ENCODE measurements at regions not wholly inside any gene's neighbourhood (a gene's known extent, or its start where the extent isn't known, plus 50 kb on each side); places are given as distances from the start of the nearest gene placed in this dataset.

DNA sequence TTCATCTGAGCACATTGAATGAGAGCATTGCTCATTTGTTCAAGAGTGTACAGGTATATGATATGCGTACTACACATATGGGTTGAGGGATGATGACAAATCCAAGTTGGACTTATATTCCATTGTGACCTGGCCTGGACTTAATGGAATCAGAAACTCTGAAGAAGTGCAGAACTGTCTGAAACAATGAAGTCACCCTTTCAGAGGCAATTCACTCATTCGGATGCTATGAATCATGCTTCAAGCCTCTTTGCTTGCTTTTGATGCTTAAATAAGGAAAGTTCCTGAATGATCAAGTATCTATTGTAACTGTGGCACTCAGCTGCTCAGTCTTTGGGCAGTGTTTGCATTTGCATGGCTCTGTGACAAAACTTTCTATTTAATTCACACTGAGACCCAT lies 93.4 kb downstream of the ZNF365 start (continued):
- TF ChIP-seq, protein P1, sequence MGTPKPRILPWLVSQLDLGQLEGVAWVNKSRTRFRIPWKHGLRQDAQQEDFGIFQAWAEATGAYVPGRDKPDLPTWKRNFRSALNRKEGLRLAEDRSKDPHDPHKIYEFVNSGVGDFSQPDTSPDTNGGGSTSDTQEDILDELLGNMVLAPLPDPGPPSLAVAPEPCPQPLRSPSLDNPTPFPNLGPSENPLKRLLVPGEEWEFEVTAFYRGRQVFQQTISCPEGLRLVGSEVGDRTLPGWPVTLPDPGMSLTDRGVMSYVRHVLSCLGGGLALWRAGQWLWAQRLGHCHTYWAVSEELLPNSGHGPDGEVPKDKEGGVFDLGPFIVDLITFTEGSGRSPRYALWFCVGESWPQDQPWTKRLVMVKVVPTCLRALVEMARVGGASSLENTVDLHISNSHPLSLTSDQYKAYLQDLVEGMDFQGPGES (IDR thresholded peaks at IDR 0.05; ENCODE audit: low read depth, low read length) = no peak
- TF ChIP-seq YY1 (IDR thresholded peaks at IDR 0.05; ENCODE audit: low read depth) (no peak), MEF2A (IDR thresholded peaks at IDR 0.05; ENCODE audit: borderline replicate concordance, low read depth) (no peak), RAD21 (IDR thresholded peaks at IDR 0.05; ENCODE audit: low read length) (no peak), MXI1 (IDR thresholded peaks at IDR 0.05; ENCODE audit: low read depth, low read length) (no peak), TCF12 (IDR thresholded peaks at IDR 0.05) (peak; percentile 84), TEAD4 (IDR thresholded peaks at IDR 0.05; ENCODE audit: borderline replicate concordance, insufficient read depth) (no peak)
- TF ChIP-seq, protein P2, sequence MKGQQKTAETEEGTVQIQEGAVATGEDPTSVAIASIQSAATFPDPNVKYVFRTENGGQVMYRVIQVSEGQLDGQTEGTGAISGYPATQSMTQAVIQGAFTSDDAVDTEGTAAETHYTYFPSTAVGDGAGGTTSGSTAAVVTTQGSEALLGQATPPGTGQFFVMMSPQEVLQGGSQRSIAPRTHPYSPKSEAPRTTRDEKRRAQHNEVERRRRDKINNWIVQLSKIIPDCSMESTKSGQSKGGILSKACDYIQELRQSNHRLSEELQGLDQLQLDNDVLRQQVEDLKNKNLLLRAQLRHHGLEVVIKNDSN (IDR thresholded peaks at IDR 0.05; ENCODE audit: borderline replicate concordance, low read depth) = no peak

DNA sequence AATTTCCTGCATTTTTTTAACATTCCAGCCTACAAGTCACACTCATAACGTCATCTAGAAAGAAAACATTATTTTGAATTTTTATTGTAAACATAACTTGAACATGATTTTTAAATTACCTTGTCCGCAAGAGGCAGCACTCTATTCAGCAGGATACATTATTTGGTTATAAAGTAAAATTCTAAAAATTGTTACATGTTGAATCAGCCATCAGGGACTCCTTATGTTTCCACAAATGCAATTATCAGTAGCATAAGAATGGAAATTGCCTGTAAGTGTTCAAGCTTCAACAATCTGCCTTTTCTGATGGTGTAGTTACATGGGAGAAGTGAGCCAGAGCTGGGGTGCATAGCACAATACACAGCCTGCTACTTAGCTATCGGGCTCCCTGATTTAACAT lies 97.5 kb downstream of the ZNF365 start:
- H3K9me3 ChIP-seq = no peaks in the 10 kb centered on the region
- POLR2A ChIA-PET = no interaction called here
- no peak overlapping the region for H3K27ac ChIP-seq (ENCODE audit: low read depth in 2 of 2, low read length in 1 of 2)
- no peak overlapping the region for H3K4me2 ChIP-seq
- H2AFZ ChIP-seq (ENCODE audit: low read depth) = no peak overlapping the region
- DNase-seq = no peak
- no peaks in the 10 kb centered on the region for H3K36me3 ChIP-seq (replicated peaks in 1 of 2; ENCODE audit: control insufficient read depth in 1 of 2, insufficient read depth in 2 of 2, low read length in 1 of 2)
- H4K20me1 ChIP-seq (ENCODE audit: insufficient read depth) = no peaks in the 10 kb centered on the region
- no peaks in the 10 kb centered on the region for H3F3A ChIP-seq (replicated peaks; ENCODE audit: insufficient read depth)
- no peaks in the 10 kb centered on the region; a peak in 1 of 4 replicates for H3K4me1 ChIP-seq (ENCODE audit: control insufficient read depth in 1 of 2, insufficient read depth in 2 of 2, low read depth in 1 of 2, low read length in 1 of 2)
- 45% methylated on average over 3 of the region's 3 CpGs for WGBS (ENCODE audit: low lambda C conversion rate)
- no peaks in the 10 kb centered on the region for H3K9me2 ChIP-seq
- H3K4me3 ChIP-seq (ENCODE audit: low read depth in 2 of 2, low read length in 1 of 2) = no peak overlapping the region
- CTCF ChIA-PET = no interaction called here
- TF ChIP-seq, protein P2 (IDR thresholded peaks at IDR 0.05; ENCODE audit: borderline replicate concordance, low read depth) = no peak
- TF ChIP-seq EP300 (IDR thresholded peaks at IDR 0.05; ENCODE audit: borderline replicate concordance in 1 of 2, low read depth in 1 of 2, low read length in 1 of 2) (no peak), RXRA (IDR thresholded peaks at IDR 0.05; ENCODE audit: borderline replicate concordance, low read depth) (no peak), TCF12 (IDR thresholded peaks at IDR 0.05) (peak; percentile 20; the same call in 1 of the 2 replicates), TEAD4 (IDR thresholded peaks at IDR 0.05; ENCODE audit: borderline replicate concordance, insufficient read depth) (no peak), SMC3 (IDR thresholded peaks at IDR 0.05; ENCODE audit: low read depth, low read length) (no peak), EZH2phosphoT487 (IDR thresholded peaks at IDR 0.05; ENCODE audit: borderline replicate concordance, low read depth) (no peak), YY1 (IDR thresholded peaks at IDR 0.05; ENCODE audit: low read depth) (no peak)
- TF ChIP-seq, protein P3, sequence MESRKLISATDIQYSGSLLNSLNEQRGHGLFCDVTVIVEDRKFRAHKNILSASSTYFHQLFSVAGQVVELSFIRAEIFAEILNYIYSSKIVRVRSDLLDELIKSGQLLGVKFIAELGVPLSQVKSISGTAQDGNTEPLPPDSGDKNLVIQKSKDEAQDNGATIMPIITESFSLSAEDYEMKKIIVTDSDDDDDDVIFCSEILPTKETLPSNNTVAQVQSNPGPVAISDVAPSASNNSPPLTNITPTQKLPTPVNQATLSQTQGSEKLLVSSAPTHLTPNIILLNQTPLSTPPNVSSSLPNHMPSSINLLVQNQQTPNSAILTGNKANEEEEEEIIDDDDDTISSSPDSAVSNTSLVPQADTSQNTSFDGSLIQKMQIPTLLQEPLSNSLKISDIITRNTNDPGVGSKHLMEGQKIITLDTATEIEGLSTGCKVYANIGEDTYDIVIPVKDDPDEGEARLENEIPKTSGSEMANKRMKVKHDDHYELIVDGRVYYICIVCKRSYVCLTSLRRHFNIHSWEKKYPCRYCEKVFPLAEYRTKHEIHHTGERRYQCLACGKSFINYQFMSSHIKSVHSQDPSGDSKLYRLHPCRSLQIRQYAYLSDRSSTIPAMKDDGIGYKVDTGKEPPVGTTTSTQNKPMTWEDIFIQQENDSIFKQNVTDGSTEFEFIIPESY (IDR thresholded peaks at IDR 0.05; ENCODE audit: borderline replicate concordance, low read depth) = no peak
- H3K9ac ChIP-seq = no peak overlapping the region
- no peaks in the 10 kb centered on the region for H3K27me3 ChIP-seq (ENCODE audit: insufficient read depth)
- H3K79me2 ChIP-seq (ENCODE audit: insufficient read depth) = no peaks in the 10 kb centered on the region

Data from SK-N-SH (cell line).